ENCODE measurements at regions not wholly inside any gene's neighbourhood (a gene's known extent, or its start where the extent isn't known, plus 50 kb on each side); places are given as distances from the start of the nearest gene placed in this dataset.

- no peak for TF ChIP-seq CTCF (IDR thresholded peaks at IDR 0.05; ENCODE audit: extremely low read depth, missing control alignments)
- DNase-seq (ENCODE audit: low spot score): no peak
Observed at GRCh38 chr4:135204311-135204710, 1002.7 kb upstream of the PABPC4L start.

GRCh38 chr4:135201081-135201480, 999.5 kb upstream of the PABPC4L start:
- DNase-seq (ENCODE audit: low spot score): no peak
- no peak for TF ChIP-seq CTCF (IDR thresholded peaks at IDR 0.05; ENCODE audit: extremely low read depth, missing control alignments)

- DNase-seq (ENCODE audit: low spot score): no peak
- no peak for TF ChIP-seq CTCF (IDR thresholded peaks at IDR 0.05; ENCODE audit: extremely low read depth, missing control alignments)
Observed at GRCh38 chr4:135197641-135198040, 996.1 kb upstream of the PABPC4L start.

- no peak for DNase-seq (ENCODE audit: low spot score)
- no peak for TF ChIP-seq CTCF (IDR thresholded peaks at IDR 0.05; ENCODE audit: extremely low read depth, missing control alignments)
Observed at GRCh38 chr4:135194477-135194876, 992.9 kb upstream of the PABPC4L start.

- DNase-seq (ENCODE audit: low spot score): no peak
- TF ChIP-seq CTCF (IDR thresholded peaks at IDR 0.05; ENCODE audit: extremely low read depth, missing control alignments): no peak
Observed at GRCh38 chr4:135192751-135193535, 991.4 kb upstream of the PABPC4L start.

- no peak for TF ChIP-seq CTCF (IDR thresholded peaks at IDR 0.05; ENCODE audit: extremely low read depth, missing control alignments)
- DNase-seq (ENCODE audit: low spot score): no peak
Observed at GRCh38 chr4:135191596-135191995, 990.0 kb upstream of the PABPC4L start.

- TF ChIP-seq CTCF (IDR thresholded peaks at IDR 0.05; ENCODE audit: extremely low read depth, missing control alignments): no peak
- DNase-seq (ENCODE audit: low spot score): no peak
Observed at GRCh38 chr4:135186002-135186401, 984.4 kb upstream of the PABPC4L start.
